GM19438 (cell line): ENCODE measurements at regions not wholly inside any gene's neighbourhood (a gene's known extent, or its start where the extent isn't known, plus 50 kb on each side); places are given as distances from the start of the nearest gene placed in this dataset.

ENCODE experiments used
- ATAC-seq: cut with Tn5 transposase; IDR thresholded peaks from one replicate; pipeline ENCODE4 v1.9.1; 2021; ENCODE audit warnings: low read depth; ENCODE audit not compliant: unreplicated experiment

DNA sequence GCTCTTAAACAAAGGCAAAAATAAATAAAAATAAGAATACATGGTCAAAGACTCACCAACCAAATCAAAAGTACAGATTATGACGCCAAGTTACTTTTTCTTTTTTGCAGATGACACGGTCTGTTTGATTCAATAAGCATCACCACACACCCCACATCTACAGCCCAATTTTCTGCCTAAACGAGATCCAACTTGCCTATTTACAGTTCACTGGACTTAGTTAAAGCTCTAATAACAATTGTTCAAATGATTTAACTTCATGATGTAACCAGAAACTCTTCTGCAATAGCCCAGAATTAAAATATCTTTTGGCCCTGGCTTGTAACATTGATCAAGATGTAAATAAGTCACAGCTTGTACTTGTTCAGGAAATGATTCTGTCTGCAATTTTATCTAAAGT is 590.3 kb upstream of the C9orf72 start:
- ATAC-seq, result no peak

DNA sequence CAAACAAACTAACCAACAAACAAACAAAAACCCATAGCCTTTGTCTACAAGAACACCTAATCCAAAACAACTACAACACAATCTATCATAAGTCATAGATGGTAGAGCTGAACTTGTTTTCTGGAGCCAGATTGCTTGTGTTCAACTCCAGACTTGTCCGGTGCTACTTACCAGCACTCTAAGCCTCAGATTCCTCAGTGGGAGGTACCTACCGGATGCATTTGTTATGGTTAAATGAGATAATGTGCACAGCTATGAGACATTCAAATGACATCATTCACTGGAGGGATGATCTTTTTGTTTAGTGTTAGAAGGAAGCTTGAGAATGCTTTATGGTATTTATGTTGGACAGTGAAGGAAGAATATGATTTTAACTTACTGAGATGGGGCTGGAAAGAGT is 592.9 kb upstream of the C9orf72 start:
- no peak for ATAC-seq

DNA sequence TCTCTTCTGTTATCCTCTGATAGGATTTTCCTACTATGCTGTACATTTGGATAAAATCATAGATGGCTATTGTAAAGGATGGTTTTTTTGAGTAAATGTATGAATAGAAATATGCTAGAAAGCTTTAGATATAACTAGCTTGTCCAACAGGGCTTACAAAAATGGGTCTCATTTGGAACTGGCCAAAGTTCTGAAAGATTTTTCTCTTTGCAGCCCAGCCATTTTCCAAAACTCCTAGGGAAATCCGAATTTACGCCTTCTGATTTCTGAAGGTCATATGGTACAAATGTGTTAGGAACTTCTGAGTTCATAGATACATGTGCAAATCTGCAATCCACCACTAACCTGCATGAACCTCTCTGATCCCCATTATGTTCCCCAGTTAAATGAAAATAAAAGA is 603.9 kb upstream of the C9orf72 start:
- no peak for ATAC-seq

DNA sequence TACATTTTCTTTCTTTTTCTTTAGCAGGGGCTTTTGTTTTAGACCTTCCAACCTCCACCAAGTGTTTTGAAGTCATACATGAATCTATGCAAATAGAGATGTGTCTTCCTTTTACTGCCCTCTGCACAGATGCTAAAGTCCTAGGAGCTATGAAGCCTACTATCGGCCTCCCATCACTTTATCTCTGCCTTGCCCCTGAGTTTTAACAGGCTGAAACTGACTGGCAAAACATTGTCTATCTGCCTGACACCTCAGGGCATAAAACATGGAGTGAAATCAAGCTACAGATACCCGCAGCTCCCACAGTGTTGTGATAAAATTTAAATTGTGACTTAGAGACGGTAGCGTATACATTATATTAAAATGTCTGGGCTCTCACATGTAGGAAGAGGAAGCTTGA is 604.6 kb upstream of the C9orf72 start:
- no peak for ATAC-seq

DNA sequence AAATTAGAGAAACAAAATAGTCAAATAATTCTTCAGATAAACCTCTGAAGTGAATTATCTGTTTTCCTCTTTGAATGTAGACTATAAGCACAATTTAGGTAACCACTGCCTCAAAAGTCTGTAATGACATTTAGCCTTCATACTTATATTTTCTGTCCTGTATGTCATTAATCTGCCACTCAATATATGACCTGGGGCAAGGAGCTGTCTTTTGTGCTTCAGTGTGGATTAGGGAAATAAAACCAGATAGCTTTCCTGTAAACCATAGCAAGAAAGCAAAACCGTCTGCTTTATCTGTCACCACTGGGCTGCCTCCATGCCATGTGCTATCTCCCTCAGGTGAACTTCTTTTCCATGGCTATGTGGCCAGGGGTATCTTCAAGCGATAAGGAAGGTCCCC is 606.6 kb upstream of the C9orf72 start:
- no peak for ATAC-seq

DNA sequence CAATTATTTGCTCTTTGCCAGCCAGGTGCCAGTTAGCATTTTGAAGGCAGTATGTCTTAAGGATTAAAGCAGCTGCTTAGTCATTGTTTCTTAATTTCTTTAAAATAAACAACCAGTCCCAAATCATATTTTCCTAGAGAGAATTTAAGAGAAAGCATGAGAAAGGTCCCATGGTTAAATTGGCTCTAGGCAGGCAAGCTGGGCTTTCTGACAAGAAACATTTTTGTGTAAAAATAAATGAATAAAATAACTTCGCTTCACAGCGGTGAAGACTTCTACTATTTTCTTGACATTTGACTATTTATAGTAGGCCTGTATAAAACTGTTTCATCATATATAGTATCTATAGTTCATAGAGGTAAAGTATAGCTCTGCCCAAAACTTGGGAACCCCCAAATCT is 617.7 kb upstream of the C9orf72 start:
- no peak for ATAC-seq

DNA sequence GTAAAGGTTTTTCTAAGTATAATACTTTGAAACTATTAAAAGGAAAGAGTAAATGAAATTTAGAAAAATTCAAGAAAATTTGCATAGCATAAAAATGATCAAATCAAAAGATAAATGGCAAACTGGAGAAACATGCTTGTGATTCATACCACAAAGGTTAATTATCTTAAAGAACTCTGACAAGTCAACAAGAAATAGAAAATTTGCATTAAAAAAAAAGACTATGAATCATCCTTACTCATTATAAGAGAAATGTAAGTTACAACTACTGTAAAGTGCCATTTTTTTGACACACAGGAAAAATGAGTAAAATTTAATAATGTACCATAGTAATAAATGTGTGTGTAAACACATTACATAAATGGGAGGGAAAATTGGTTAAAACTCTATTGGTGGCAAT is 624.4 kb upstream of the C9orf72 start:
- ATAC-seq, result no peak

DNA sequence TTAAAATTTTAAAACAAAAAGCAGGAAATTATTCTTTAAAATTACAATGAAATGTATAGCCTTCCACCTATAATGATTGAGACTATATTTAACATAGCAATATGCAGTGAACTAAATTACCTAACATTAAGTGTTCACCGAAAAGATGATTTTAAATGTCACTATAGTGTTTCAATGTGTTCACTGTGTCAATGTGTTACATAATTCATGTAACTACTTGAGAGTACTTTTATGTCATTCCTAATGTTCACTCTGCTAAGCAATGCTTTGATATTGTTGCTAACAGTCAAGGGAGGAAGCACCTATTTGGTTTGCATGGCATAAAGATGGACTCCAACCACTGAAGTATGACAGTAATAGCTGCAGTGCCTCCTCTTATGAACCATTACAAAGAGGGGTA is 629.8 kb upstream of the C9orf72 start:
- ATAC-seq, result no peak

DNA sequence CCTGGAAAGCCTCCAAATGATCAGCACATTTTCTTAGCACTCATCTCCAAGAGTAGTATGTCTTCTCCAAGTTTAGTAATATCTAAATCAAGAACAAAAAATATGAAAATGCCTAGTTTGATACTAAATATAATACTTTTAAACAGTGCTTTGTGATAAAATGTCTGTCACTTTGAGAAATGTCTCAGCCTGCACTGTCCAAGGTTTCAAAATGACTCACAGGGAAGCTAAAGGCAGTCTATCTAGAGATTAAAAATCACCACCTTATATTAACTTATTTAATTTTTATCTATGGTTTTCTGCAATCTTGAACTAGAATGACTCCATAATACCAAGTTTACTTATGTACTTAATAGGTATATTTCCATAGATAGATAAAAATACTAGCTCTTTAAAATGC is 633.0 kb upstream of the C9orf72 start:
- no peak for ATAC-seq

DNA sequence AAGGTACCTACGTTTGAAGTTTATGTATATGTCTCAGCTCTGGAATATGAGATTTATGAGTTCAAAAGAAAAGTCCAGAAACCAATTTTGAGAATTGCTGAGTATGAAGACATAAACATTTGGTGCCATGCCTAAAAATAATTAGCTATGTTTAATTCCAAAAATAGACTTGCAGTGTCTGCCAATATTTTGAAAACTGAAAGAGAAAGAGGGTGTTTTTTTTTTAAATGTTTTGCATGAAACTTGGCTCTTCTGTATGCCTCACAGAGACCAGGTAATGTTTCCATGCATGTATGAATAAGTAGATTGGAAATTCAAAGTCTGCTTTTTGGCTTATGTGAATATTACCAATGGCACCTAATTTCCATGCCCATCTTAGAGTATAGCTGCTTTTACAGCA is 634.4 kb upstream of the C9orf72 start:
- ATAC-seq, result no peak

DNA sequence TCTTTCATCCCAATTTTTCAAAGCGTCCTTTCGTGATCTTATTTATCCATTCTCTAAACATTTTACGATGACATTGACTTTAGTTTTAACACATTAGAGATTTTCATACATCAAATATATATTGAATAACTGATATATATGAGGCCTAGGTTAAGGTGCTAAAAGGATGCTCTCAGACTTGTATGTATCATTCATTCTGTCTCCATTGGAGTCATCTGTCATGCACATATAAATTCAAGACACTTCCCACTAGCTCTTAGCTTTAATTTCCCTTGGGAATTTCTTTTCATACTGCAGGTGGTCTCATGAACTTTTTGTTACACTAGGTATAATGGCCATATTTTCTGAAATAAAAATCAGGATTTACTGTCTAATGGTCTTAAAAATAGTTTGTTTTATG is 635.8 kb upstream of the C9orf72 start:
- no peak for ATAC-seq

DNA sequence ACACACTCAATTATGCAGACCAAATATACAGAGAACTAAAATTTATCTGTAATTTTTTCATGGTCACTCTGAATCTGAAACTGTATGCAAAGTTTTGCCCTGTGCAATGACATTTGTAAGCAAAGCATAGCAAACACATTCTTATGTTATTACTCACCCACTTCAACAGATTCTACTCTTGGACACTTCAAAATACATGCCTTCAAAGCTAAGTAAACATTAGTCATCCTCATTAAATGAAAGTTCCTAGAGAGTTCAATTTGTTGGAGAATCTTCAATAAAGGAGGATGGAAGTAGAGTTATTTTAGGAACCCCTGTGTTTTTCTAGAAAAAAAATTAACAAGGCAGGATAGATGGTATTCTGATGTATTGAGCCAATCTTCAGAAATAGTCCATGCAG is 639.7 kb upstream of the C9orf72 start:
- ATAC-seq, result no peak

DNA sequence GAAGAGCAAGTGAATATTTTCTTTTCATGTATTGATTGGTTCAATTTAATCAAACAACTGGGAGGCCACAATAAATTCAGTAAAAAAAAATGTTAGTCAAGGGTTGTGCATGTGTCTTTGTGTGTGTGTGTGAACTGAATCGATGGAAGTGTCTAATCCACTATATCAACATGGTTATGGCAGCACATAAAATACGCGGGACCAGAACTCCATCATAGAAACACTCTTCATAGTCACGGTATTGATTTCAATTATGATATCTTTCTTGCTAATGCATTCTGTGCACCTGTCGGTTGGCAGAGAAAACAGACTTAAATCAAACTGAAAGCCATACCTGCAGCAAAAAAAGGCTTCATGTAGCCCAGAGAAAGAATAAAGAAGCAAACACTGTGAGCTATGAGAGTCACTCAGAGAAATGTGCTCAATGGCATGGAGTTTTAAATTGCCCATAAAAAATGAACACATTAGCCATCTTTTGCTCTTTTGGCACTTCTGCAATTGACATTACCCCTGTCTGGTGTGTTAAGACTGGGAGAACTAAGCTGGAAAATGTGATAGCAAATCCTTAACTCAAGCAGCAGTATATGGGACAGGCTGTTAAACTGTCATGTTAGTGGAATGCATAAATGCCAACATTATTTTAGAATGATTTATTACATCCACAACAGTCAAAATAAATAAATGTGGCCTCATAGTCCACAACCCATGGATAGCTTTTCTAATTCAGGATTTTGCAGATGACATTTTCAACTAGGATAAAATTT is 642.4 kb upstream of the C9orf72 start:
- ATAC-seq, result no peak

DNA sequence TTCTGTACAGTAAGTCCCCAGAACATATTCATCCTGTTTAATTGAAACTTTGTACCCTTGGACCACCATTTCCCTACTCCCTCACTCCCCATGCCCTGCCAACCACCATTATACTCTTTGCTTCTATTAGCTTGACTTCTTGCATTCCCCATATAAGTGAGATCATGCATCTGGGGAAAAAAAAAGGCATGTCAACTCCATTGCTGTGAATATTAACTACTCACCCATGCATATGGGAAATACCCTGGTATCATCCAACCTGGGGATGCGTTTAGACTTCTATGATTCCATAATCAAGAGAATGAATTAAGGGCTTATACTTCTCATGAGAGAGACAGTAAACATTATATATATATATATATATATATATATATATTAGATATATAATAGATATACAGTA is 659.4 kb upstream of the C9orf72 start:
- ATAC-seq, result no peak

DNA sequence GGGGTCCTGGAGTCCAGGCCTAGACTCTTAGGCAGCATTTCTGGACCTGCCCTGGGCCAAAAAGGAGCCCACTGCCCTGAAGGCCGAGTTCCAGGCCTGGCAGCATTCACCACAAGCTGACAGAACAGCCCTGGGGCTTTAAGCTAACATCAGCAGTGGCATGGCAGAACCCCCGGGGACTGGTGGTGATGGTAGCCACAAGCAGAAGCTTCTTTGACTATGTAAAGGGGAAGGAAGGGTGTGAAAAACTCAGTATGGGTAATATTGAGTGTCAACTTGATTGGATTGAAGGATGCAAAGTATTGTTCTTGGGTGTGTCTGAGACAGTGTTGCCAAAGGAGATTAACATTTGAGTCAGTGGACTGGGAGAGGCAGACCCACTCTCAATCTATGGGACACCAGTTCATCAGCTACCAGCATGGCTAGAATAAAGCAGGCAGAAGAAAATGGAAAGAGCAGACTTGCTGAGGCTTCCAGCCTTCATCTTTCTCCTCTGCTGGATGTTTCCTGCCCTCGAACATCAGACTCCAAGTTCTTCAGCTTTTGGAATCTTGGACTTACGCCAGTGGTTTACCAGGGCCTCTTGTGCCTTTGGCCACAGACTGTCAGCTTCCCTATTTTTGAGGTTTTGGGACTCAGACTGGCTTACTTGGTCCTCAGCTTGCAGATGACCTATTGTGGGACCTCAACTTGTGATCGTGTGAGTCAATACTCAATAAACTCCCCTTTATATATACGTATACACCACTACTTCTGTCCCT is 661.0 kb upstream of the C9orf72 start:
- ATAC-seq, result no peak

DNA sequence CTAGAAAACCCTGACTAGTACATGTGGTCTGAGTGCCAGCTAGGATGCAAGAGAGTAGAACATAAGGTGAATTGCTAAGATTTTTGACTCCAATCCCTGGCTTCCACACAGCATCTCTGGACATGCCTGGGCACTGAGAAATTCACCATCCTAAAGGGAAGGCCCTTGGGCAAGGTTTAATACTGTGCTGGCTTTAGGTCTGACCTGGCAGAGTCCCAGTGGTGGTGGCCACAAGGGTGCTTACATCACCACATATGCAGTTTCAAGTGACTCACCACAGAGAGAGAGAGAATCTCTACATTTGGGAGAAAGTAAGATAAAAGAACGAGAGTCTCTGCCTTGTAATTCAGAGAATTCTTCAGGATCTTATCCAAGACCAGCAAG is 661.6 kb upstream of the C9orf72 start:
- ATAC-seq, result no peak

DNA sequence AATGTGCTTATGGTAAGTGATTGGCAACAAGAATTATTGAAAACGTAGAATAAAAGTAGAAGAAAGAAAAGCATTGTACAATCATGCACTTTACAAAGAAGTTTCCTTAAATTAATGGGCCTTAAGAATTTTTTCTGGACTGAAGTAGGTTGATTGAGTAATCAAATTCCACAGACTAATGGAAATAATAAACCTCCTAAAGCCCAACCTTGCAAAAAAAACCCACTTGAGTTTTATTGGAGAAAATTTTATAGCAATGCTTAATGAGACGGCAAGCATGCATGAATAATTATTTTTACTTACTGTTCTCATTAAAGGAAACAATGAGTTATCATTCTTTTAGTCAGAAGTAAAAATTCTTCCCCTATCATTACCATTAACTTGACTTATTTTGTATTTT is 676.1 kb upstream of the C9orf72 start:
- no peak for ATAC-seq

DNA sequence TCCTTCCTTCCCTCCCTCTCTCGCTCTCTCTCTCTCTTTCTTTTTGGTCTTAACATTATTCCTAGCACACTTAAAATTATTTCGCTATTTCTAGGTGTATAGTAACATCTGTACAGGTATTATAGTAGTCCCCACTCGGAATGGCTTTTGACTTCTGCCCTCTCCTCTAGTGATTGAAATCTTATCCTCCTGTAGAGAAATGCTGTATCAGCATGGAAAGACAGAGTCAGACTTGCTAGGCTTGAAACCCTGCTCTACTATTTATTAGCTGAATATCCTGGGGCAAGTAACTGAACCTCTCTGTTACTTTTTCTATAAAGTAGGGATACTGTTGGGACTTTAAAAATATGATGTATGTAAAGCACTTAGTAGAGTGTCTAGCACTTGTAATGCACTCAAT is 681.9 kb upstream of the C9orf72 start:
- ATAC-seq, result no peak

DNA sequence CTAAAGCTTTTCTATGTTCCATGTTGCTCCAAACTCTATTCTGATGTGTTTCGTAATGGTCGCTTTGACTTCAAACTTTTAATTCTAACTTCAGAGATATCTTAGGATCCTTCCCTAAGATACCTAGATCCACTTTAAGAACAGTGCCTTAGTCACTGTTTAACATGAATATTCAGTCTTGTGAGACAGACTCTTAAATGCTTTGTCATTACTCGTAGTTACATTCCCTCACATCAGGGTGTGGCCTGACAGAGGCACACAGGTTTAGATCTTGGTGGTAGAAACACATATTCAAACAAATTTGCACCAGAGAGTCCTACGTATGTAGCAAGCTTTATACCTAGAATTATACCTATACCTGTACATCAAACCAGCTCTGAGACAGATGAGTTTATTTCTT is 687.0 kb upstream of the C9orf72 start:
- no peak for ATAC-seq

DNA sequence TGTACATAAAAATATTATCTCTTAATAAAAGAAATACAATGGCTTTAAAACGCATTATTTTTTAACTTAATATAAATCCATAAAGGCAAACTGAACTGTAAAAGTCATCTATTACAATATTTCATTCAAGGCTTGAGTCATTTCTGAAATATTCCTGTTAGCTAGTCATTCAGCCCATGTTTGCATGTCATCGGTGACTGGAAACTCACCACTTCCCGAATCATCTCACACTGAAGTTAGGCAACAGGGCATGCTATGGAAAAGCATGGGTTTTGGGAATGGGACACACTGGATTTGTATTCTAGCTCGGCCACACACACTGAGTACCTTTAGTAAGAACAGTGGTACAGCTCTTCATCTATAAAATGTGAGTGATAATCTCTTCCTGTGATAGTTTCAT is 691.1 kb upstream of the C9orf72 start:
- no peak for ATAC-seq

DNA sequence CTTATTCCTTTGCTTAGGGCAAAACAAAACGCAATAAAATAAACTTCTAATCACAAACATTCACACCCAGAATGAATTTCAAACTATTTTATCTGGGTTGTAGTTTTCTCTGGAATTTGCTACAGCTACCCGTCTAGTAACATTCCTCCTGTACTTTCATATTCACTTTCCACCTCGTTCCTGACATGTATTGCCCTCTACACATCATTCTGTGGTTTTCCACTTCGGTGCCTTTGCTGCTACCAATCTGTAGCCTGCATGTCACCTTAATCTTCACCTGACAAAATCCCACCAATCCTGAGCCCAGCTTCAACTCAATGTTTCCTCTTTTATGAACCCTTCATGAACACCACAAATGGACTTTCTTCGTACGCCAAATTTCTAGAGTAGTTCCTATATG is 694.1 kb upstream of the C9orf72 start:
- no peak for ATAC-seq

DNA sequence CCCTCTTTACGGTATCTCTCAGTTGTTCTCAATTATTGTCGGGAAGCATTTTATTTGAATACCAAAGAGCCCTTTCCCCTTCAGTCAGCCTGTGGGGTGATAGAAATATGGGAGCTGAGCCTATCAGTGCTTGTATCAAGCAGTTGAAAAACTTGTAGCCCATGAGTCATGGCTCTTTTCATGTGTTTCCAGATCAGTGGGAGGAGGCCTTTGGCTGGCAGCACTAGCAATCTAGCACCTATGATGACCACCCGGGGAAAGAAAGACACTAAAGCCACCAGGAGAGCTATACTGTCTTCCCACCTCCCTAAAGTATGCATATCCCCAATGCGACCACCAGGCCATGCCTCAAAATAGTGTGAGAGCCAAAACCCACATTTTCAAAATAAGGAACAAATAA is 696.9 kb upstream of the C9orf72 start:
- no peak for ATAC-seq
